Activated CD4-positive, alpha-beta T cell treated with anti-CD3 and anti-CD28 coated beads for 1 hour (primary cell): ENCODE measurements at regions not wholly inside any gene's neighbourhood (a gene's known extent, or its start where the extent isn't known, plus 50 kb on each side); places are given as distances from the start of the nearest gene placed in this dataset.

ENCODE experiments used
- DNase-seq: peaks from one replicate; pipeline ENCODE4 v3.0.0-alpha.2; 2020

DNA sequence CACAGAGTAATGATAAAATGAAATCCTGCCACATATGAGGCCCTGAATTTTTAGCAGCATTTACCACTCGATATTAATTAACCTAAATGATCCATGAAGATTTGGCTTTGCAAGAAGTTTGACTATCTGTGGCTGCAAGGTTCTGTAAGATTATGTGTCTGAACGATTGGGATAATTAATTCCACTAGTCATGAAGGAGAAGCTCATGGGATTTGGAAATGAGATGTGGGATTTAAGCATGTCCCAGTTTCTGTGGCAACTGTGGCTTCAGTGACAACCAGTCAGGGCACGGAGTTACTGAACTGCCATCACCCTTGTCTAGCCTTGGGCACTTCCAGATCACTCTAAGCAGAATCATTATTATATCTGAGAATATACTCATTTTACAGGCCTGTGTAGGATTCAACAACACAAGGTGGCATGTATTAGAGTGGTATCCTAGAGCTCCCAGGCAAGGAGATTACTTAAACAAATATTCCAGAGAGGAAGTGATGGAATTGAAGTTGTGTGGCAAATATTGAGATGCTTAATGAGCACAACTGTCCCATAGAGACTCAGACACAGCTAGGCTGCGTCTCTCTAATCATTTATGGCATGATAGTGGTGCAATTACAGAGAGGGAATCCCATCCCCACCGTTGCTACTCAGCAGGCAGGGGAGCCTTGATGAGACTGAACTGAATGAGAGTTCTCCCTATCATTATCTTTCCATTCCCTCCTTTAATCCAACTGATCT is 205.0 kb upstream of the KRR1 start:
- no peak for DNase-seq

DNA sequence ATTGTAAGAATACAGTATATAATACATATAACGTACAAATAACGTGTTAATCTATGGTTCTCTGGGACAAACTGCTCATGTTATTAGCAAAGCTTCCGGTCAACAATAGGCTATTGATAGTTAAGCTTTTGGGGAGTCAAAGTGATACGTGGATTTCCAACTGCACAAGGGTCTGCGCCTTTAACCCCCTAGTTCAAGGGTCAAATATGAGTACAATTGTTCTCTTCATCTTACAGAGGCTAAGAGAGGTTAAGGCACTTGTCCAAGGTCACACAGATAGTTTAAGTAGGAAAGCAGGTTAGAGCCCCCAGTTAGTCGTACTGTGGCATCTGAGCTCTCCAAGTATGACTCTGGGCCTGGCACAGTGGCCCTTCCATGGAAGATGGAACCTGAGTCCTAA is 204.3 kb upstream of the KRR1 start:
- no peak for DNase-seq

DNA sequence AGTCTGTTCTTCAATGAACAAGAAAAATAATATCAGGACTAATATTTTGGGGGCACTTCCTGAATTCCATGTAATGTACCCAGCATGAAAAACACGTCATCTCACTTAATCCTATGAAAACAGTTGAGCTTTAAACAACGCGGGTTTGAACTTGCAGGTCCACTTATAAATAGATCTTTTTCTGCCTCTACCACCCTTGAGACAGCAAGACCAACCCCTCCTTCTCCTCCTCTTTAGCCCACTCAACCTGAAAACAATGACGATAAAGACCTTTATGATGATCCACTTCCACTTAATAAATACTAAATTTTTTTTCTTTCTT is 203.9 kb upstream of the KRR1 start:
- no peak for DNase-seq

DNA sequence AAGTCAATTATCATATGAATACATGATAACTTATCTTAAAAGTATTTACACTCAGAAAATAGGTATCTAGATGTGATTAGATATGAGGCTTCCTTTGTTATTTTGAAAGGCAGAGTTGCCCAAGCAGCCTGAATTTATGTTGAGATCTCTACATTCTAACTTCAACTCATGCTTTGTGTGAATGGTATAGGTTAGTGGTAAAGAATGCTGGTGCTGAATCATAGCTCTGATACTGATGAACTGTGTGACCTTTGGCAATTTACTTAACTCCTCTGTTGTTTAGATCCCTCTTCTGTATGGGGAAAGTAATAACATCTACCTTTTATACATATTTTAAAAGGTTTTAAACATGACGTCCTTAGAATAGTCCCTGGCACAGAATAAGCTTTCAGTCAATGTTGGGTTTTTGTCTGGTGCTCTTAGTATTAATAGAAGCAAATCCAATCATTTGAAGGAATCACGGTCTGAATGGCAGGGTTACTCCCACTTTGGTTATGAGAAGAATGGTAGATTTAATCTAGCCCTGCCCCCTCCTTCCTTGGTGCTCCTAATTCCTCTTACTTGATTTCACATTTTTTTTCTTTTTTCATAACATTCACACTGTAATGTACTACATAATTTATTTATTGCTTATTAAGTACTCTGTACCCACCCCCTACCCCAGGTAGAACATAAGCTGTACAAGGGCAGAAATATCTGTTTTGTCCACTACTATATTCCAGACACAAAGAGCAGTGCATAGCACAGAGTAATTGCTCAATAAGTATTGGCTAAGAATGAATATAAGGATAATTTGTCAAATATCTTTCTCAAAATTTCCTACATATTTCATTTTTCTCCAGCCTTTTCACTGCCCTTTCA is 203.3 kb upstream of the KRR1 start:
- DNase-seq, result no peak

DNA sequence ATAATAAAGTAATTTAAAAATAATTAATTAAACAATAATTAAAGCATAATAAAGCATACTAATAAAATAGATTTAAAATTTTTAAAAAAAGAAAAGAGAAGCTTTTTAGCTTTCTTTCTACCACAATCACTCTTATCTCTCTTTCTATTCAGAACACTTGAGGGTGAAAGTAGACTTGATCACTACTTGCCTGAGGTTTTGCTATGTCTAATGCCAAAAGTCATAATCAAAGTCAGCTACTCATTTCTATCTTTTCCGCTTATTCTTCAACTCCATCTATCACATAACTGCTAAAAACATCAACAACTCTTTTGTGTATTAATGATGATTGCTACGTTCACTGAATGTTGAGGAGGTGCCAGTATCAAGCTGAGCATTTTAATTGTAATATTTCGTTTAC is 202.0 kb upstream of the KRR1 start:
- DNase-seq, result no peak

DNA sequence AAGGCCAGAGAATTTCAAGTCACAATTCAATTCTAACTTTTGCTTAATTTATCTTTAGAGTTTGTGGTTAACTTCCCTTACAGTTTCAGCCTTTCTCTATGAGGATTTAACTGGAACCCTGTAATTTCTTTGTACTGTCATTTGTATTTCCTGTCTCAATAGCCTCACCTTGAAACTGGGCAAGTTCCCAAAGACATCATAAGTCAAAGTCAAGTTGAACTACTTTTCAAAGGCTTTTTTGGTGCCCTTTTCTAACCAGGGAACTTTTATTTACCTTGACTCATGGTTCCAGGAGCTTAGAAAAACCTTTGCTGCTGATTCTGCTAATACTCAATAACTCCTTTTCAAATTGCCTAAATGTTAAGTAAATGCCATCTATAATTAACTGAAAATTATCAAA is 200.8 kb upstream of the KRR1 start:
- no peak for DNase-seq

DNA sequence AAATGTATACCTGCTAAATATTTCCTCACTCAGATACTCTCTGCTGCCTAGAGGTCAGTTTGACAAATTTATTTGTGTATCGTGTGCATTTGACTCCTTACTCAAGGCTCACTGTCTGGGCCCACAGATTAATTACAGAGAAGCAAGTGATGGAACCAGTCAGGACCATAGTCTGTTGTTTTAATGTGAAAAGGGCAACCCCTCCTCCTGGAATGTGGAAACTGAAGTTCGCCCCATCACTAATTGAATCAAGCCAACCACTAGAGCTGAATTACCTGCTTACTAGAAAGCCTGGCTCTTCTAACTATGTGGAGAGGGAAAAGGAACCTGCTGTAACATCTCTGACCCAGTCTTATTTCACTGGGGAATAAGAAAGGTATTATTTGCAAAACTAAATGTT is 199.9 kb upstream of the KRR1 start:
- DNase-seq, result no peak

DNA sequence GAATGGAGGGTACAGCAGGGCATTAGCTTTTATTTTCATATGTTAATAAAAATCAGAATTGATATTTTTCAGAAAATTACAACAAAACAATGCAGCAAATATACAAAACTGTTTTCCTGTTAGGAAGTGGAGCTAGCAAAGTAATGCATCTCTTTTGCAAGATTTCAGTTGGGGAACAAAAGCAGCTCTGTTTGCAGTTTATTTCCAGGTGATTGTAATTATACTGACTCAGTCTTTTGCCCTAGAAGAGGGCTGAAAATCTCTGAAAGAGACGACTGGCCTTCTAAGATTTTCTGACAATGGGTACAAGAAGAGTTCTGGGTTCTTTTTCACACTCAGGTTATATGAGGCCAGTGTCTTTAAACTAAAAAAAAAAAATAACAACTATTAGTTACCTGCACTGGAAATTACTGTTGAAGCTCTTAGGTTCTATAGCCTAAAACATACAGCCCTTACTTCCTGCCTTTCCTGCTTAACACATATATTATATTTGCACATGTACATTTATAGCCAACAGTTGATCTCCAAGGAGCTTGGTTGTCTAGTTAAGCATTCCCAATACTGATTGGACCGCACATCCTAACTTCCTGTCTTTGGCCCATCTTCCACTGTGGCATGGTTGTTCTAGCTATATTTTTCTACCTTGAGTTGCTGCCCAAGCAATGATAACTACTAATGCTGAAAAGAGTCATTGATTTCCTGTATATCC is 199.1 kb upstream of the KRR1 start:
- no peak for DNase-seq

DNA sequence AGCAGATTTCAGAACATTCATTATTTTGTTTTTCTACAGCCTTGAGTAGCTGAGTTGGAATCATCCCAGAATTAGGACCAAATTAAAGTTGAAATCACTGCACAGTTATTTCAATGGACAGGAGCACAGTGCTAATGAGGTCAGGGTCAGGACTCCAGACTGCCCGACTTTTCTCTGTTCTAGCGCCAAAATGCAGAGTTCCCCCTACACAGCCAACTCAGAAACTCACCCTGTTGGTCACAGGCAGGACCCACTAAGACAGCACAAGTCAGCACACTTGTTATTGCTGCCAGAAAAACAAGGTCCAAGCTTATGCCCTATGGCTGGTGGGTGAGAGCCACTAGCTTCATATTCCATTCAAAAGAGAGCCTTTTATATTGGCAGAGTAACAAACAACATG is 198.1 kb upstream of the KRR1 start:
- DNase-seq, result no peak

DNA sequence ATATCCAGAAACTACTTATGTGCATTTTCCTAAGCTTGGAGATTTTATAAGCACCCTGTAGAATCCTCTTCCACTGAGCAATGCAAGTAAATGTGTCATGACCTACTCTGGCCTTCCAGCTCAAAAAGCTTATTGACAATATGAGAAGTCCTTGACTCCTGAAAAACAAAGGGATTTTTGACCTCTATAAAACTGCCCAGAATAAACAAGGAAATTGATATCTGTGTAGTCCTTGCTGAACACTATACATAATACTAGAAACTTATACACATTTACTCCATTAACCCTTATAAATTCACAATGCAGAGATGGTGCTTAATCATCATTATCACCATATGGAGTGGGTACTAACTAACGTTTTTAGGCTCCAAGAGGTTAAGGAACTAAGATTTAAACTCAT is 197.4 kb upstream of the KRR1 start:
- no peak for DNase-seq

DNA sequence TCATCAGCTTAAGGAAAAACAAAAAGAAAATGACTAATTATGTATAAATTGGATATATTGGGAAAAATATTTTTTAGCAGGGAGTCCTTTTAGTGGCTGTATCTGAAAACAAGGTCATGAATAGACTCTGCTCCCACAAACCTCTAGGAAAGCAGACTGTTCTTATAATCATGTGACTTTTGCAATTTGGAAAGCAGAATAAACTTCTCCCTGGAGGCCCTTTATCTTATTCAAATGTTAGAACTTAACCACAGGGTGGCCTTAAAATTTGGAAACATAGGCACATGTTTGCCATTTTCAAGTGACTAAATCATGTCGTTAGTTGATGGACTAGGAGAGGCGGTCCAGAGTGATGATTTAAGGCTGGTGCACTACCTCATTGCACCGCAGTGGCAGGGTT is 196.6 kb upstream of the KRR1 start:
- DNase-seq, result no peak

DNA sequence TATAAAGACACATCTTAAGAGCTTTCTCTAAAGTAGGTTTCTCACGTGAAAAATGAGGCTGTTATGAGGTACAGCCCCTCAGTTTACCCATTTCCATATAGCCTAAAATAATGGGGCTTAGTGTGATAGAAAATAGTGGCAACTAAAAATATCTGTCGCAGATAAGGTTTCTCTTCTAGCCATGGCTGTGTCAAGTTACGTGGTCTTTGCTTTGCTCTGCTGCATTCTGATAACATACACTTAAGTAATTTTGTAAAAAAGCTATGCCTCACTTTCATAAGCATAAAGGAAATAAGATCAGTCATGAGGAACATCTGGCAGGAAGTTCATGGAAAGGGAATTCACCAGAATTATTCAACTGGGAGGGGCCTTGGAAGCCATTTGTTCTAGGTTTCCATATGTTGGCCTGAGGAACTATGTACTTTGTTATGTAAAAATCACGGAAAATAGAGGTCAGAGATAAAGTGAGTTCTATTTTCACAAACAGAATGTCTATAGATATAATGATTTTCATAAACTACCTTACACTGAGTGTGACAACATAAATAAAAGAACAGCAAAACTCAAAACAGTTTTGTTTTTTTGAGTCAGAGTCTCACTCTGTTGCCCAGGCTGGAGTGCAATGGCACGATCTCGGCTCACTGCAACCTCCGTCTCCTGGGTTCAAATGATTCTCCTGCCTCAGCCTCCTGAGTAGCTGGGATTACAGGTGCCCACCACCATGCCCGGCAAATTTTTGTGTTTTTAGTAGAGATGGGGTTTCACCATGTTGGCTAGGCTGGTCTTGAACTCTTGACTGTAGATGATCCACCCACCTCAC is 195.6 kb upstream of the KRR1 start:
- no peak for DNase-seq

DNA sequence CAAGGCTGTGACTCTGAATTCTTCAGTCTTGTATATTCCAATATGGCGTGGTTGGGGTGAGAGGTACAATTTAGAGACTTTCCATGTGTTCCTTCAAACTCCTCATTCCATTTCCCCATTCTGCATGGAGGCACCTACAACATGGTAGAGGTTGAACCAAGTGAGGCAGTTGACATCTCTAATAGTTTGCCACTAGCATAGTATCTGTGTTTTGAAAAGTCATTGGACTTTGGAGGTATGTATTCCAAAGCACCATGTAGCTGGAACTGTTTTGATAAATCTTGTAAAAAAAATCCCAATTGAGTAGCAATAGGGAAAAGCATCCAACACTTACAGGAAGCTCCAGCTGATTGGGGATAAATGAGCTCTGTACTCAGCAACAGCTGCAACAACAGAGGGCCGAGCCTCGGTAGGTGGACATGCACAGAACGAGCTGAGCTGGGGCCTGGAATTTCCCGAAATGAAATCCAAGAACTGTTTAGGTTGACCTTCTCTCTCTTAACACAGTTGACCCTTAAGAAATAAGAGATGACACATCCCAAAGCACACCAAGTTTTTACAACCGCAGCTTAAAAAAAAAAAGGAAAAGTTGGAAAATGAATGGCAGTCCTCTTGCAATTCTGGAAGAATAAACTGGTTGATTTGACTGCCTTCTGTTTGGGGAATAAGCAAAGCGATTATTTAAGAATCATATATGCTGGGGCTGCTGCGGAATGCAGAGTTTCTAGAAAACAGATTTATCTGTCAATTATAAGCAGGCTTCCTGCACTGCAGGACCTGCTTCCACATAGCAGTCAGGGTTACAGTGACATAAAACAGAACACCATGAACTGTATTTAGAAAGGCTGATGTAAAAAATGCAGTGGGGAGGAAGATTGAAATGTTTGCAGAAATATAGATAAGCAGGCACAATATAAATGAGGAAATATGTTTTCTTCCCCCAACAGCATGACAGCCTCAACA is 194.6 kb upstream of the KRR1 start:
- no peak for DNase-seq

DNA sequence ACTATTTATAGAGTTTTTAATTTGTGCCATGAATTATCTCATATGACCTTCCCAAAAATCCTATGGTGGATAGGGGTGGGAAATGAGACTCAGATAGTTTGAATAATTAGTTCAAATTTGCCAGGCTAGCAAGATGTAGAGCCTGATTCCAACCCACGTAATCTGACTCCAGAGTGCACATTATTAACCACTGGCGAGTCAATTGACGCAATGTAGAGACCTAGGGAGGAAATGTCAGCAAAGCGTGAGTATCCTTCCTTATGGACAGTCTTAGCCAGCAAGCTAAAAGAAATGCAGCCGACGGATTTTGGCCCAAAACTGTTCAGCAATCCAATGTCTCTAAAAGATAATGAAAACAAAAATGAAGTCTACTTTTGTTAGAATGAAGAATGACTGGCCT is 193.3 kb upstream of the KRR1 start:
- DNase-seq, result no peak

DNA sequence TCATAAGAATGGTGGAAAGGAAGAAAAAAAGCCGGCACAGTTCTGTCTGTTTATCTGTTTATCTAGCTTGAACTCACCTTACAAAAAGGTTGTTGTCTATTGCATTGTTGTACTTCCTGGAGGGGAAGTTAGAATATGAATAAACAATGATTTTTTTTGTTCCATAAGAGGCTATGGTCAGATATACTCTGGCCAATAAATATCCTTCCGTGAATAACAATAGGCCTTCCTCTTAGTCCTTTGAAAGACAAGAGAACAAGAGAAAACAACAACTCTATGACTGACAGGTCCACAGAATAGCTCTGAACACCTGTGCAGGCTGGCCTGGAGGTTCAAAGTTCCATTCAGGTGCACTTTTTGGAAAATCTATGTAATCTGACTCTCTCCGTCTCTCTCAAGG is 192.8 kb upstream of the KRR1 start:
- no peak for DNase-seq

DNA sequence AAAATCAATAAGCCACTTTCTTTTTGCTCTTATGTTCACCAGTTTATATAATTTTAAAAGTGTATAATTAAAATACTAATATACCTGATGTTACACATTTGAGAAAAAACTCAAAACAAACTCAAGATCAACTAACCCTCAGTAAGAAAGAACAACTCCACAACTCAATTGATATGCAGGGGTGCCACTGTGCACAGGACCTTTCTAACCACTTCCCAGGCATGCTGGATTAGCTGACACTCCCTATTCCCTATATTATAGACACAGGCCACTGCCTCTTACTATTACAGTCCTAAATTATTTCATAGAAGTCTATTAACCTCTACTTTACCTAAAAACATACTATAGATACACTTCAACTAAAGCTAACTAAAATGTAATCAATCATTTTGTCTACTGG is 191.7 kb upstream of the KRR1 start:
- no peak for DNase-seq

DNA sequence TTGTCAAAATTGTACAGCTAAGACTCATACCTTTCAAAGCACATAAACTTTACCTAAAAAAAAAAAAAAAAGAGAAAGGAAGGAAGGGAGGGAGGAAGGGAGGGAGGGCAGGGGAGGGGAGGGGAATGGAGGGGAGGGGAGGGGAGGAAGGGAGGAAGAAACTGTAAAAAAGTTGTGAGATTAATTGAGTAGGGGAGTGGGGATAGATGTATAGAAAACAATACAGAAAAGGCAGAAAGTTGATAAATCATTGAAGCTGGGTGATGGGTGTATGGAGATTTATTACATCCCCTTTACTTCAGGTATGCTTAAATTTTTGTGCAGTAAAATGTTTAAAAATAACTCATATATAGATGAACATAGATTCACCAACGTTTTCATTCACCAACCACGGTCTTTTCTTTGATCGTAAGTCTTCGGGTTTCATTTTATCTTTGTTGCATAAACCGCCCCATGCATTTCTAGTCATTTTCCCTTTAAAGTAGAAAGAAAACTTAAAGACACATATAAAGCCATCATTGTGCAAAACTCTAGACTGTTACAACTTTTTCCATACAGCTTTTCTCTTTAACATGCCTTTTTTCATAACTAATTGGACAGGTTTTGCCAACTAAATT is 191.2 kb upstream of the KRR1 start:
- DNase-seq, result no peak

DNA sequence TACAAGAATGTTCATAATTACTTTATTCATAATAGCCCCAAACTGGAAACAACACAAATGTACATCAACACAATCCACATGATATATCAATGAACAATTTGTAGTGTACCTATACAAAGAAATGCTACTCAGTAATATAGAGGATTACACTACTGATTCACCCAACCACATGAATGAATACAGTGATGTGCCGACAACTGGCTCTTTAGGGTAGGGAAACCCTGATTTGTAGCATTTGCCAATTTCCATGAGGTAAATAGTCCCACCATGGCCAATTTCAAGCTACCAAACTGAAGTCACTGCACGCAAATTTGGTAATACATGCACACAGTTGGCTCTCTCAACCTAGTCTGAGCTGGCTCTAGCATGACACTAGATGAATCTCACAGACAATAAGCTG is 190.4 kb upstream of the KRR1 start:
- DNase-seq, result no peak

DNA sequence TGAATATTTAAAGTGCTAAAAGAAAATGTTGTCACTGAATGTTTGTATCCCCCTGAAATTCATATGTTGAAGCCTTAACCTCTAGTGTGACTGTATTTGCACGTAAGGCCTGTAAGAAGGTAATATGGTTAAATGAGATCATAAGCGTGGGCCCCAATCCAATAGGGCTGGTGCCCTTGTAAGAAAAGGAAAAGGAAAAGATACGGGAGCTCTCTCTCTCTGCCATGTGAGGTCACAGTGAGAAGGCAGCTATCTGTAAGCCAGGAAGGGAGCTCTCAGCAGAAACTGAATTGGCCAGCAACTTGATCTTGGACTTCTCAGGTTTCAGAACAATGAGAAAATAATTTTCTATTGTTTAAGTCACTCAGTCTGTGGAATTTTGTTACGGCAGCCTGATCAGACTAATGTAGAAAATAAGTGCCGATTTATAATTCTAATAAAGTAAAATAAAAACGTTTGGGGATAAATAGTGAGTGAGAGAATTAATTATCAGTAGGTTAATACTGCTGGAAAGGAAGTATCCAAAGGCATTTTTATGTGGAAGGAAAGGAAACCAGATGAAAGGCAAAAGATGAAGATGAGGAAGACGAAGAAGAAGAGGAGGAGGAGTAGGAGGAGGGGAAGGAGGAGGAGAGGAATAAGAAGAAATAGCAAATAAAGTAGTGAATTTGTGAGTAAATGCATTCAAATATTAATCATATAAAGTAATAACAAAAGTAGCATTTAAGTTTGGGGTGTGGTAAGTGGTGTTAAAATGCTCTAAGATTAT is 188.5 kb upstream of the KRR1 start:
- DNase-seq, result no peak

DNA sequence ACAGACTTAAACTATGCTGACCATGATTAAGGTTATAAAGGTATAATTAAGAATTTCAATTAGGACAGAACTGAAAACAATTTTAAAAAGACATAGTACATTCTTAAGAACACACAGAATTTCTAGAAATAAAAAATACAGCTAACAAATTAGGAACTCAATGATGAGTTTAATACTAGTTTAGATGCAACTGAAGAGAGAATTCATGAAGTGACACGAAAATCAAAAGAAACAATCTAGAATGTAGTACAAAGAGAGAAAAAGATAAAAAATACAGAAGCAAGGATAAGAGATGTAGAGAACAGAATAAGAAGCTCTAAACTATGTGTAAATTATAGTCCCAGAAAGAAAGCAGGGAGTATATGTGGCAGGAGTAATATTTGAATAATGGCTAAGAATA is 187.8 kb upstream of the KRR1 start:
- no peak for DNase-seq

DNA sequence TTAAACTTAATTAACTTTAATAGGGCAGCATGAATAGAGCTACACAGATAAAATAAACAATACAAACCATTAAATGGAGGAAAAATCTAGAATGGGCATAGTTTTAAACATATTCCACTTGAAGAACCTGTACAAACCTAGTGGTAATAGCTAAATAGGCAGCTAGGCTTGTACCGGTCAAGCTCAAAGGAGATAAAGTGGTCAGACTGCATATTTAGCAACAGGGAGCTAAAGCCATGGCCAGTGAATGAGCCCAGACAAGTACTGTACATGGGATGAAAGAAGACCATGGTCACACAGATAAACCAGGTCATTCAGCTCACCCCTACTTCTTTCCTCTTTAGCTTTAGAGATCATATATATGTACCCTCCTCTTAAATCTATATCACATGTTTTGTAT is 186.6 kb upstream of the KRR1 start:
- DNase-seq, result no peak
